Fibroblast of skin of right biceps (primary cell): ENCODE measurements at regions not wholly inside any gene's neighbourhood (a gene's known extent, or its start where the extent isn't known, plus 50 kb on each side); places are given as distances from the start of the nearest gene placed in this dataset.
A peak's percentile ranks its signal among the peaks of the same experiment; 100 is the strongest.
"Not testable (repeated sequence)": the region's sequence is repeated elsewhere in the genome, so short reads cannot be mapped to it uniquely, and the experiment has no call there.

Experiments used
- DNase-seq: peaks from one replicate; pipeline ENCODE4 v3.0.0-alpha.2; 2013

- DNase-seq, result peak; percentile 32
Observed at GRCh38 chr3:28575746-28576613, 227.4 kb upstream of the AZI2 start.

GRCh38 chr3:28576614-28577200 is 228.1 kb upstream of the AZI2 start:
- DNase-seq, result no peak

DNA sequence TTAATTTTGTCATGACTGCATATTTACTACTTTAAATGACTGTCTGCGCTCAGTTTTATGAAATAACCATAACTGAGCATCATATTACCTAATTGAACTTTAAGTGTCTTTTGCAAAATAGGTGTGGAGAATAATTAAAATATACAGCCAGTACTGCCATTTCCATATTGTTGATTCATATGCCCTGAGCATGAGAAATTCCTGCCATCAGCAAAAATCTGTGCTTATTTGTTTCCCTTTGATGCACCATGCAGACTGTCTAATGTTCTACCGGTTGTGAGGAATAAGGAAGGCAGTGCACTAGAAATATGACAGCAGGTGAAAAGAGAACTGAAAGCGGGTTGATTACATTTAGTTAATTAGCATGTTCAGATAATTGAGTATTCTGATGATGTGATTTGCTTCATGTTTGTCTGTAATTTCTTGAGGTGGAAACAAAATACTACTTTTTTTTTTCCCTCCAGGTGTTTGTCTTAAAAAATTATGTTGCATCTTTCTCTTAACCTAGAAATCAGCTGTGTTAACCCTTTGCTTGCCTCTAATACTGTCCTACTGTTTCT is 229.4 kb upstream of the AZI2 start:
- DNase-seq, result no peak

DNA sequence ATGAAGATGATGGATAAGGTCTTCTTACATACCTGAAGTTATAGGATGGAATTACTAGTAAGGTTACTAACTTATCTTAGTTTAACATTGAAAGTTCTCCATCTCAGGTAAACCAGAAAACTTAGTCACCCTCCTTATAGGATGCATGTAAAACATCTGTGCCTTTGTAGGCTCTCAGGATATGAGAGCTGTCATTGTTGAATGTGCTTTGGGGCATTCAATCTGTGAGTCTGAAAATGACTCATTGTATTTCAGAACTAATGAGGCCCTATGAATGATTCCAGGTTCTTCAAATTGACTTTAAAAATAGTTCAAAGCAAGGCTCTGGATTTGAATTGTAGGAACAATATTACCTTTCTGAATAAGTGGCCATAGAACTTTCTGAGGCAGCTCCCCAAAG is 237.7 kb upstream of the AZI2 start:
- no peak for DNase-seq

DNA sequence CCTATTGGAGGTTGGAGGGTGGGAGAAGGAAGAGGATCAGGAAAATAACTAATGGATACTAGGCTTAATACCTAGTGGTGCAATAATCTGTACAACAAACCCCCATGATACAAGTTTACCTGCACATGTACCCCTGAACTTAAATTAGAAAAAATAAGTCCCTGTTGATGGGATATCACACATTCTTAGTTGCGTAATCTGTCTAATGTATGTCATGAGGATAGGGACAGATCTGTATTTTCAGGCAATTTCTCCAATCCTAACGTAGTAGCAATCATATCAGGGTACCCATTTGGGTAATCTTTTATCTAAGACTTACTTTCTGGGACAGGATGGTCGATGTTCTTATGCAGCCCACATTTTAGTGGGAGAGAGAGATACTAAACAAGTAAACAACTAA is 239.1 kb upstream of the AZI2 start:
- DNase-seq, result no peak

GRCh38 chr3:28590216-28590615 is 241.6 kb upstream of the AZI2 start:
- no peak for DNase-seq

- peak; percentile 31 for DNase-seq
Observed at GRCh38 chr3:28590860-28591259, 242.2 kb upstream of the AZI2 start.

DNA sequence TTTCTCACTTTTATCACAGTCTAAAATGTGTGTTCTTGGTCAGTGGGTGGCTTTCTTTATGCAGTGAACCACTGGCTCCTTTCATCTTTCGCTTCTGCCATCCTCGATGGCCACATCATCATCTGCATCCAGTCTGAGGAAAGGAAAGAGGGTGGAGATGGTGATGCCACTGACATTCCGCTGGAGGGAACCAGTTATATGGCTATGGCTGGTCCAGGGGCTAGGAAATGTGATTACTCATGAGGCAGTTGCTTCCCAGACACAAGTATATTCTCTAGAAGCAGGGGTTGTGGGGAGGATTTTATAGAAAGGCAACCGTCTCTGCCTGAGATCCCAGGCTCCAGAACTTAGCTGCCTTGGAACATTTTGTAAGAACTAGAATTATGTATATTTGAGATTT is 246.7 kb upstream of the AZI2 start:
- DNase-seq, result no peak

DNA sequence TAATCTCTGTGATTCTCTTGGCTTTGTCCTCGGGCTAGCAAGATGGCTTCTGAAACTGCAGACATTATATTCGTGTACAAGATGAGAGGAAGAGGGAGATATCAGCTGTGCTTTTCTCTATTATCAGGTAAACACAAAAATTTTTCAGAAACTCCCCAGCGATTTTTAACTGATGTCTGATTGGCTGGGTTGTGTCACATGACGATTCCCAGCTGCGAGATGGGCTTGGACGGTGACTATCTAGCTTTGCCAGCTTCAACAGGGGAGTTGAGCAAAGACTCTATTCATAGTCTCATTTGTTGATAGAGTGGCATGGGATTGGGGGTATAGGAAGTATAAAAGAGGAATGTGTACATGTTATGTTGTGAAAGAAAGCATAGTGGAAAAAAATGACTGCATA is 248.8 kb upstream of the AZI2 start:
- no peak for DNase-seq

DNA sequence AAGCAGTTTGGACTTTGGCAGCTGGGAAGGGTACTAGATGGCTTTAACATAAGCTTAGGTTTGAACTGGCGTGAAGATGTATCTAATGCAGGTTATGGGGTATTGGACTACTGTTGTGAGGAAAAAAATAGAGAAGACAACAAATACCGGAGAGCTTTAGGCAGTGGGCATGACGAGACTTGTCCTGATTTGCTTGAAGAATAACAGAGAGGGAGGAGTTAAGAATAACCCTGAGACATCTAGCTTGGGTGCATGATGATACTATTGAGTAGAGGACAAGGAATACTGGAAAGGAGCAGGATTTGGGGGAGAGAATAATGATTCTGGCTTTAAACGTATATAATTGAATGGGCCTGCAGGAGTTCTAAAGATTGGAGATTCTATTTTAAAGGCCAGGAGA is 249.5 kb upstream of the AZI2 start:
- no peak for DNase-seq

DNA sequence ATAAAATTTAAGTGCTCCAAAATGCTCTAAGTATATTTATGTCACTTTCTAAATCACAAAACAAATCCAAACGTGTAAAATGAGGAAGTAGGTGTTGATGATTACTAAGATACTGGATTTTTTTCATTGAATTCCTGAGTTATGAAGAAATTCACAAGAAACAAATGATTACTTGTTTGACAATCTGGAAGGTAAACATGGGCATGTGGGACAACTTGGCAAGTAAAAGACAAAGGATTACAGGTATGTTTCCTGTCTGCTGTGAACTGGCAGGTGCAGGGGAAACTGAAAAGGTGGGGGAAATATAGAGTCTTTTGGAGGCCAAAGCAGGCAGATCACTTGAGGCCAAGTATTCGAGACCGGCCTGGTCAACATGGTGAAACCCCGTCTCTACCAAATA is 252.7 kb upstream of the AZI2 start:
- DNase-seq, result no peak

GRCh38 chr3:28606283-28606682 is 257.7 kb upstream of the AZI2 start:
- DNase-seq, result no peak

- no peak for DNase-seq
Observed at GRCh38 chr3:28612232-28612631, 263.6 kb upstream of the AZI2 start.

- DNase-seq, result no peak
Observed at GRCh38 chr3:28613511-28614106, 265.0 kb upstream of the AZI2 start.

DNA sequence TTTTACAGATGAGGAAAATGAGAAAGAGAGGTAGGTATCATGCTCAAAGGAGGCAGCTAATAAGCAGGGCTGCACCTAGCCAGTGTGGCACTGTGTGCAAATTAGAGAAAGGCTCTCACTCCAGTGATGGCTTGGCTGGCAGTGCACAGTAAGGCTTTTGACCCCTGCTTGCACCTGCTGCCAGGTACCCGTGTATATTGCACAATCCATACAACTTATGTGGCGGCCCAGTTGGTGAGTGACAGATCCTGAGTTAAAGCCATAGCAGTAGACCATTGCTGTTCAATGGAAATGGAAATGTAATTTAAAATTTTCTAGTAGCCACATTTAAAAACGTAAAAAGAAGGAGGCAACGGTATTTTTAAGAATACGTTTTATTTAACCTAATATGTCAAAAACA is 266.4 kb upstream of the AZI2 start:
- no peak for DNase-seq

DNA sequence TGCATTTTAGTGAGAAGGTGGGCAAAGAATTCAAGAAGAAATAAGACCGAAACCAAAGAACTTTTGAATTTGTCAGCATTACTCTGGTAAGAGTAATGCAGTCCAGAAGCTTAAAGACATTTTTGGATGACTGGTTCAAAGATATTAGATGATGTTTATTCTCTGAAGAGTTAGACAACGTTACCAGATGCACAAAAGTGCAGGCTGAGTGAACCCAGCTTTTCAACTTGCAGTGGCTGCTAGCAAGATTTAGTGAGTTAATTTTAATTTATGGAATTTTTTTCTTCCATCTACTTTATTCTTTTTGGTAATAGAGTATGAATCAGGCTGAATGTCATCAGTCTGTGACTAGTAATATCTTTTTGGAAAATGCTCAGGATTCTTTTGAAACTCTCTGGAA is 267.3 kb upstream of the AZI2 start:
- DNase-seq, result no peak

GRCh38 chr3:28617821-28618220 is 269.2 kb upstream of the AZI2 start:
- no peak for DNase-seq

- DNase-seq, result no peak
Observed at GRCh38 chr3:28623106-28623505, 274.5 kb upstream of the AZI2 start.

DNA sequence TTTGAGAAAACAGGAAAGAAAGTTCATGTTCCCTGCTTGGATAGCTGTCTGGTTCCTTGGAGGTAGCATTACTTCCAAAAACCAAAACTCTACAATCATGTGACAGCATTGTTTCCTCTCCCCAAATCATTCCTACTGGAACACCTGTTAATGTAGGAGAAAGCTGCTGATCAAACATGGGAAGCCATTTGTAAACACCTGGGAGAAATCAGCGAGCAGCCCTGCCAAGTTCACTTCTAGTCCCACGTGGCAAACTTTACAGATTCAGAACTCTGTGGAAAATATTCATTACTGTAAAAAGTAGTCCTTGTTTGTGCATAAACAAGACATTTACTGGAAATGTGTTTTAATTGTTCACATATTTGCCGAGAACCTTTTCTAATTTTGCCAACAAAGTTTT is 275.5 kb upstream of the AZI2 start:
- DNase-seq, result no peak

GRCh38 chr3:28627843-28628242 is 279.2 kb upstream of the AZI2 start:
- not testable (repeated sequence) for DNase-seq

GRCh38 chr3:28634019-28634418 is 285.4 kb upstream of the AZI2 start:
- no peak for DNase-seq

GRCh38 chr3:28637742-28638141 is 289.1 kb upstream of the AZI2 start:
- DNase-seq, result no peak

DNA sequence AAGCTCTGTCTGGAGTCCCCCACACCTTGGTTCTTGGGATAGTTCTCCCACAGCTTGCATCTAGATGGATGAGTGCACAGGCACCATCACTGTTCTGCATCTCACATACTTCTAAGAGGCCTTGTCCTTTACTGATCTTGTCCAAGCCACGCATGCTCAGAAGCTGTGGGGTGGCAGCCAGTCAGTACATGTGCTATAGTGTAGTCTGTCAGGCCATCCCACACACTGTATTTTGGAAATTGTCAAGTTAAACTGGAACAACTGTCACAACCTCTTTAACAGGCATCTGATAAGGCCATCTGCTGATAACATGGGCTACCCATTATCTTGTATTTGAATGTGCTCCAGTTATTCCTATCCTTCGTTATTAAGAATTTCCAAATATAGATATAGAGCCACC is 296.5 kb upstream of the AZI2 start:
- no peak for DNase-seq

- DNase-seq, result no peak
Observed at GRCh38 chr3:28646435-28646834, 297.8 kb upstream of the AZI2 start.
